GM23248 (cell line): ENCODE measurements at regions not wholly inside any gene's neighbourhood (a gene's known extent, or its start where the extent isn't known, plus 50 kb on each side); places are given as distances from the start of the nearest gene placed in this dataset.

ENCODE experiments used
- DNase-seq: peaks from one replicate; pipeline ENCODE4 v3.0.0-alpha.2; 2015
- H2AFZ ChIP-seq: fragments of 200-600 bp; sonication (generic); 2 replicates; pipeline ENCODE4 v1.6.1; 2016; ENCODE audit warnings: antibody characterized with exemption
- H3F3A ChIP-seq: fragments of 200-600 bp; sonication (generic); 2 replicates; pipeline ENCODE4 v1.6.1; 2016; ENCODE audit warnings: mild to moderate bottlenecking, antibody characterized with exemption, mixed run types; ENCODE audit not compliant: insufficient read depth
- H3K27ac ChIP-seq: fragments of 200-600 bp; sonication (generic); 2 replicates; pipeline ENCODE4 v1.5.1; 2016; ENCODE audit warnings: mild to moderate bottlenecking
- H3K27me3 ChIP-seq: fragments of 200-600 bp; sonication (generic); replicated peaks from 2 replicates; pipeline ENCODE4 v1.6.1; 2016; ENCODE audit warnings: mild to moderate bottlenecking; ENCODE audit not compliant: insufficient read depth
- H3K36me3 ChIP-seq: fragments of 200-600 bp; sonication (generic); 2 replicates; pipeline ENCODE4 v1.6.1; 2016; ENCODE audit warnings: low read depth, mild to moderate bottlenecking
- H3K4me1 ChIP-seq: fragments of 200-600 bp; sonication (generic); 2 replicates; pipeline ENCODE4 v1.6.1; 2016; ENCODE audit warnings: mild to moderate bottlenecking; ENCODE audit not compliant: insufficient read depth
- H3K4me2 ChIP-seq: fragments of 200-600 bp; sonication (generic); one replicate; pipeline ENCODE4 v1.6.1; 2016; ENCODE audit warnings: mild to moderate bottlenecking; ENCODE audit not compliant: unreplicated experiment
- H3K4me3 ChIP-seq: fragments of 200-600 bp; sonication (generic); 2 replicates; pipeline ENCODE4 v1.5.1; 2016; ENCODE audit warnings: mild to moderate bottlenecking
- H3K79me2 ChIP-seq: fragments of 200-600 bp; sonication (generic); 2 replicates; pipeline ENCODE4 v1.6.1; 2016; ENCODE audit warnings: mild to moderate bottlenecking; ENCODE audit not compliant: insufficient read depth
- H3K9ac ChIP-seq: fragments of 200-600 bp; sonication (generic); 2 replicates; pipeline ENCODE4 v1.6.1; 2016; ENCODE audit warnings: mild to moderate bottlenecking
- H3K9me2 ChIP-seq: fragments of 200-600 bp; sonication (generic); 2 replicates; pipeline ENCODE4 v1.6.1; 2016; ENCODE audit warnings: mixed run types, mild to moderate bottlenecking, moderate library complexity; ENCODE audit not compliant: insufficient read depth
- H3K9me3 ChIP-seq: fragments of 200-600 bp; sonication (generic); one replicate; pipeline ENCODE4 v1.6.1; 2017; ENCODE audit warnings: low read depth
- H4K20me1 ChIP-seq: fragments of 200-600 bp; sonication (generic); 2 replicates; pipeline ENCODE4 v1.6.0; 2016; ENCODE audit not compliant: insufficient read depth
- EZH2 ChIP-seq: fragments of 200-600 bp; sonication (generic); IDR thresholded peaks from 2 replicates; pipeline ENCODE4 v1.6.1; 2018; ENCODE audit warnings: antibody characterized with exemption, mild to moderate bottlenecking; ENCODE audit not compliant: insufficient read depth, poor library complexity, severe bottlenecking
- EZH2phosphoT487 ChIP-seq: fragments of 200-600 bp; sonication (generic); IDR thresholded peaks from 2 replicates; pipeline ENCODE4 v1.6.1; 2018; ENCODE audit warnings: antibody characterized with exemption, moderate library complexity, mild to moderate bottlenecking, low read depth; ENCODE audit not compliant: insufficient read depth
- WGBS, 2 experiments: methylation state at CpG; one replicate each; pipeline ENCODE4 v1.1.6; 2015 to 2017; ENCODE audit warnings: low lambda C conversion rate in 2 of 2, low coverage in 1 of 2; ENCODE audit errors: missing lambda C conversion rate in 2 of 2; 5-methylcytosine and 5-hydroxymethylcytosine counted together
- in situ Hi-C: fragments of 300-500 bp; cut with MboI; formaldehyde crosslinking; loops from 2 replicates; pipeline ENCODE4 v1.15.0; 2020

DNA sequence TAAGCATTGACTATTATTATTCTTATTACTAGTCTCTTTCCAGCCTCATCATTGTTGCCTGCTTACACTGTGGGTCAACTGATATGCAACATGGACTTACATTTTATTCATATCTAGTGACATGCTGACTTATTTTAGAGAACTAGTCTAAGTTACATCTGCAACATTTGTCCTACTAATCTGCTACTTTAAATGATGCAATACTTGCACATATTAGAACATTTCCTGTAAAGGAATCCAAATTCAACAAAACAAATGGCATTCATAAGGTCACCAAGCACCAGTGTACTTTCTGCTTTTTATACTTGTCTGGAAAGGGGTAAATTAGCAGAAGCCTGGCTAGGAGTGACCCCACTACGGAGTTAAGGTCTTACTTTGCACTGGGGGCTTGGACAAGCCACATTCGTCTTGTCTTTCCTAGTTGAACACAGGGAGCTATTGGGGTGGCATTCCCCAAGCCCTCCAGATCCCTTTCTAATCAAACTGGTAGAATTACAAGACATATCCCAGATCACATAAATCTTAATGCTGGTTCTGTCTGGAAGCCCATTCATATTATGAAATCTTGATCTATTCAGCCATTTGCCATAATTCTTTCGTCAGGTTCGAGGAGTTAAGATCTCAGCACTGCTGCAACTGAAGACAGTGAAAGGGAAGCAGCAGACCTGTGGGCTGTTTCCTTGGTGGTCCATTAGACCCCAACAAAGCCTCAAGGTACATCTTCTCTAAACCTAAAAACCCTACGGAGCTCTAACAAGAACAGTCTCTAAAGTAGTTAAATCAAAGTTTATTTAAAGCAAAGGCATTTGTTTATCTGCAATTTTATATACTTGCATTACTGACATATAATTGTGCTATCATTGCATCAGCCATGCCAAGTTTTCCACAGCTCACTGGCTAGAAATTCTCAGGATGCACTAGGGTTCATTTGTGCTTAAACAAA is 49.9 kb upstream of the RTN4 start:
- Histone ChIP-seq H2AFZ (peak overlapping the region; percentile 40; the same call in 1 of the 2 replicates), H3K4me2 (peak overlapping the region; percentile 64), H3K27ac (peak overlapping the region; percentile 96), H3K27me3 (no peaks in the 10 kb centered on the region), H3K9me3 (no peaks in the 10 kb centered on the region), H3K9ac (peak overlapping the region; percentile 73), H3F3A (peaks cover 62% of the 10 kb centered on the region), H3K36me3 (no peaks in the 10 kb centered on the region), H3K9me2 (no peaks in the 10 kb centered on the region), H3K79me2 (no peaks in the 10 kb centered on the region), H4K20me1 (no peaks in the 10 kb centered on the region), H3K4me3 (peak overlapping the region; percentile 28), H3K4me1 (peaks cover 69% of the 10 kb centered on the region)
- 8% methylated on average over 5 of the region's 5 CpGs for WGBS, 2 experiments
- peak; percentile 79 for DNase-seq
- in situ Hi-C loops, result no loop called here
- TF ChIP-seq EZH2 (no peak), EZH2phosphoT487 (no peak)
